ENCODE measurements at regions not wholly inside any gene's neighbourhood (a gene's known extent, or its start where the extent isn't known, plus 50 kb on each side); places are given as distances from the start of the nearest gene placed in this dataset.

GRCh38 chr9:36736648-36737047 lies 164.0 kb downstream of the MELK start:
- Mint-ChIP-seq H3K4me1 (no peaks in the 10 kb centered on the region), H3K36me3 (ENCODE audit: low read depth) (no peaks in the 10 kb centered on the region), H3K27me3 (ENCODE audit: low read depth) (peaks cover 10% of the 10 kb centered on the region), H3K27ac (ENCODE audit: unreplicated experiment) (no peak overlapping the region), H3K4me3 (no peak overlapping the region), H3K9me3 (no peaks in the 10 kb centered on the region)
- TF ChIP-seq, protein P1, sequence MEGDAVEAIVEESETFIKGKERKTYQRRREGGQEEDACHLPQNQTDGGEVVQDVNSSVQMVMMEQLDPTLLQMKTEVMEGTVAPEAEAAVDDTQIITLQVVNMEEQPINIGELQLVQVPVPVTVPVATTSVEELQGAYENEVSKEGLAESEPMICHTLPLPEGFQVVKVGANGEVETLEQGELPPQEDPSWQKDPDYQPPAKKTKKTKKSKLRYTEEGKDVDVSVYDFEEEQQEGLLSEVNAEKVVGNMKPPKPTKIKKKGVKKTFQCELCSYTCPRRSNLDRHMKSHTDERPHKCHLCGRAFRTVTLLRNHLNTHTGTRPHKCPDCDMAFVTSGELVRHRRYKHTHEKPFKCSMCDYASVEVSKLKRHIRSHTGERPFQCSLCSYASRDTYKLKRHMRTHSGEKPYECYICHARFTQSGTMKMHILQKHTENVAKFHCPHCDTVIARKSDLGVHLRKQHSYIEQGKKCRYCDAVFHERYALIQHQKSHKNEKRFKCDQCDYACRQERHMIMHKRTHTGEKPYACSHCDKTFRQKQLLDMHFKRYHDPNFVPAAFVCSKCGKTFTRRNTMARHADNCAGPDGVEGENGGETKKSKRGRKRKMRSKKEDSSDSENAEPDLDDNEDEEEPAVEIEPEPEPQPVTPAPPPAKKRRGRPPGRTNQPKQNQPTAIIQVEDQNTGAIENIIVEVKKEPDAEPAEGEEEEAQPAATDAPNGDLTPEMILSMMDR (conservative IDR thresholded peaks at IDR 0.05): no peak
- DNase-seq (ENCODE audit: low read depth, low spot score): no peak

GRCh38 chr9:36738318-36738976 lies 165.8 kb downstream of the MELK start:
- no peak overlapping the region for H3K27ac Mint-ChIP-seq (ENCODE audit: unreplicated experiment)
- H3K27me3 Mint-ChIP-seq (ENCODE audit: low read depth): peaks cover 7% of the 10 kb centered on the region
- H3K4me1 Mint-ChIP-seq: no peaks in the 10 kb centered on the region
- no peak for DNase-seq (ENCODE audit: low read depth, low spot score)
- H3K9me3 Mint-ChIP-seq: no peaks in the 10 kb centered on the region
- no peaks in the 10 kb centered on the region for H3K36me3 Mint-ChIP-seq (ENCODE audit: low read depth)
- H3K4me3 Mint-ChIP-seq: no peak overlapping the region
- TF ChIP-seq, protein P1 (conservative IDR thresholded peaks at IDR 0.05): no peak

GRCh38 chr9:36739373-36740116 lies 166.8 kb downstream of the MELK start:
- H3K9me3 Mint-ChIP-seq: no peaks in the 10 kb centered on the region
- DNase-seq (ENCODE audit: low read depth, low spot score): no peak
- H3K4me1 Mint-ChIP-seq: no peaks in the 10 kb centered on the region
- H3K27me3 Mint-ChIP-seq (ENCODE audit: low read depth): peaks cover 7% of the 10 kb centered on the region
- no peaks in the 10 kb centered on the region for H3K36me3 Mint-ChIP-seq (ENCODE audit: low read depth)
- H3K4me3 Mint-ChIP-seq: no peak overlapping the region
- TF ChIP-seq, protein P1 (conservative IDR thresholded peaks at IDR 0.05): no peak
- H3K27ac Mint-ChIP-seq (ENCODE audit: unreplicated experiment): no peak overlapping the region

DNA sequence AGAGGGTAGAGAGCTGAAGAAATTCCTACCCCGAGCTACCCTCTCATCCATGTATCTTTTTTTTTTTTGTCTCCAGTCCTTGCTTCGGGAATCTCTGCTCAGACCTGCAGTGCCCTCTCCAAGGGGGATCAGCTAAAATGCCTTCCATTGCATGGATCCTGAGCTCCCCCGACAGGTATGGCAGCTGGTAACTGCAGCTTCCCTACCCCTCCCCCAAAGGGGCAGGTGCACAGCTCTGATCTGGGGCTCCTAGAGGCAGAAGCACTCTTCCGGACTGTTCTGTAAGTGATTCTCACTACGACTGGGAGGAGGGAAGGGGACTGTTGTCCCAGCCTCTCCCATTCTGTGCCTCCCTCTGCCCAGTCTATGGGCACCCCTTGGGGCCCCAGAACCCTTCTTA lies 169.6 kb downstream of the MELK start:
- no peak overlapping the region for H3K27ac Mint-ChIP-seq (ENCODE audit: unreplicated experiment)
- no peak overlapping the region for H3K4me3 Mint-ChIP-seq
- H3K9me3 Mint-ChIP-seq: no peaks in the 10 kb centered on the region
- H3K4me1 Mint-ChIP-seq: no peaks in the 10 kb centered on the region
- TF ChIP-seq, protein P1 (conservative IDR thresholded peaks at IDR 0.05): no peak
- H3K27me3 Mint-ChIP-seq (ENCODE audit: low read depth): peaks cover 21% of the 10 kb centered on the region
- no peaks in the 10 kb centered on the region for H3K36me3 Mint-ChIP-seq (ENCODE audit: low read depth)
- no peak for DNase-seq (ENCODE audit: low read depth, low spot score)

- no peaks in the 10 kb centered on the region for H3K9me3 Mint-ChIP-seq
- H3K4me3 Mint-ChIP-seq: no peak overlapping the region
- peaks cover 44% of the 10 kb centered on the region for H3K27me3 Mint-ChIP-seq (ENCODE audit: low read depth)
- H3K36me3 Mint-ChIP-seq (ENCODE audit: low read depth): no peaks in the 10 kb centered on the region
- H3K4me1 Mint-ChIP-seq: no peaks in the 10 kb centered on the region
- TF ChIP-seq, protein P1 (conservative IDR thresholded peaks at IDR 0.05): no peak
- no peak for DNase-seq (ENCODE audit: low read depth, low spot score)
- H3K27ac Mint-ChIP-seq (ENCODE audit: unreplicated experiment): no peak overlapping the region
These were observed 172.0 kb downstream of the MELK start for GRCh38 chr9:36744678-36745077.

All from neural crest cell (in vitro differentiated cells).